HUDEP-2 (cell line): ENCODE measurements at regions not wholly inside any gene's neighbourhood (a gene's known extent, or its start where the extent isn't known, plus 50 kb on each side); places are given as distances from the start of the nearest gene placed in this dataset.

Experiments
- DNase-seq, 76 experiments: peaks; one replicate each; lab custom pipeline; 2025; ENCODE audit not compliant: unreplicated experiment in 76 of 76; lab: John Stamatoyannopoulos, UW

DNA sequence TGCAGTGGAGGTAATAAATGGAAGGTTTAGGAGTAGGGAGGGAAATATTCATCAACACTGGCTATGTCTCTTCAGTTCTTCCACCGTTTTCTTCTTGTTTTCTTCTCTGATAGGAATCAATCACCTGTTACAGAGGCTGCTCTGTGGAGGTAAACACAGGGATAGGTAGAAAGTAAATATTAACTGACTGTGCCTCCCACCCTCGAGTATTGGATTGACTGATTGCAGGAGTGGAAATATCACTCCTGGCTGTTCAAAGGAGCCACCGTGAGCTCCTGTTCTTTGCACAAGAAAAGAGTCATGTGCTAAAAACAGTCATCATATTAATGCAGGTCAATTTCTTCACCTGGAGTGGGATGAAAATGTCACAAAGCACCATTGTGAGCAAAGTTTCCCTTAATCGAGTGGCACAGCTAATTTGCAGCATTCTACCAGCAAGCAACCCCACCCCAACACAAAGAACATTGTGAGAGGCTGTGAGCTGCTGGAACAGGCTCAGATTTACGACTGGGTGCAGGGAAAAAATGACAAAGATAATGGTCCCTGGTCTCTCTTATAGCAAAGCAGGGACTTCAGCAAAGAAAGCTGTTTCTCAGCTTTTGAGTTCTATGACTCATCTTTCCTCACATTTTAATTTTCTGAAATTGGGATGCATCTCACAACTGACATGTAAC is 113.7 kb upstream of the TSPAN5 start:
- no peak for DNase-seq

DNA sequence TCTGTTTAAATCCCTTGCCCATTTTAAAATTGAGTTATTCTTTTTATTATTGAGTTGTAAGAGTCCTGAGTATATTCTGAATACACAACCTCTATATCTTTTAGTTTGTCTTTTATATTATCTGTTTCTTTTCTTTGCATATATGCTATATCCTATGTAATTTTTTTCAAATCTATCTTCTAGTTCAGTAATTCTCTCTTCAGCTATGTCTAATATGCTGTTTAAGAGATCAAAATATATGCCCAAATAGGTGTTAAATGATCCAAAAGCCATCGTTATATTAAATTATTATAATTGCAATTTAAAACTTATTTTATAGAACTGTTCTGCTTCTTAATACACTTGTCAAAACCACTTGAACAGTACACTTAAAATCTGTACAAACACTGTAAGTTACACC is 107.4 kb upstream of the TSPAN5 start:
- no peak for DNase-seq

DNA sequence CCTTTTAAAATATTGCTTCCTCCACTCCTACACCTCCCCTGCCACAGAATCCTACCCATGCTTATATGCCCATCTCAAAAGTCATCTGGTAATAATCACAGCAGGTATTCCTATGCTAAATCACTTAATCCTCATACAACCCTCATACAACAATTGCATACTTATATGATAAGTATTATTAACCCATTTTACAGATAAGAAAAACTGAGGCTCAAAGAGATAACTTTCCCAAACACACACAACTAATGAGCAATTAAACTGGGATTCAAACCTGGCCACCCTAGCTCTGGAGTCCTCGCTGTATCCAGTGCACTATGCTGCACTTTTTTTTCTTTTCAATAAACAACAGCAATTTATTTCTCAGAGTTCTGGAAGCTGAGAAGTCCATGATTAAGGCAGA is 99.8 kb upstream of the TSPAN5 start:
- no peak for DNase-seq

DNA sequence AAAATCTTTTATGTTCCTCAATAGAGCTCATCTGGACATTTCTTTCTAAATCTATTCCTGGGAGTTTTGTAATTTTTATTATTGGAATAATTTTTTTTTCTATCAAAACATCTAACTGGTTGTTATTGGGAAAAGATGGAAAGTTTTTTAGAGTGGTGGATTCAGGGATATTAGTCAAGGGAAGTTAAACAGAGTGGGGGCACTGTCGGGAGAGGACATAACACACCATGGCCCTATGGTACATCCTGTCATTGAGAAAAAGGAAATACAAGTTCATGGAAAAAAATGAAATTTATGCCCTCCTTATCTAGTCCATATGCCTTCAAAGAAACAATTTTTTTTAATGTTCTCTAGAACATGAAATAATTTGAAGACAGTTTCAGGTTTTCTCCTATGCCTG is 96.3 kb upstream of the TSPAN5 start:
- DNase-seq = no peak

DNA sequence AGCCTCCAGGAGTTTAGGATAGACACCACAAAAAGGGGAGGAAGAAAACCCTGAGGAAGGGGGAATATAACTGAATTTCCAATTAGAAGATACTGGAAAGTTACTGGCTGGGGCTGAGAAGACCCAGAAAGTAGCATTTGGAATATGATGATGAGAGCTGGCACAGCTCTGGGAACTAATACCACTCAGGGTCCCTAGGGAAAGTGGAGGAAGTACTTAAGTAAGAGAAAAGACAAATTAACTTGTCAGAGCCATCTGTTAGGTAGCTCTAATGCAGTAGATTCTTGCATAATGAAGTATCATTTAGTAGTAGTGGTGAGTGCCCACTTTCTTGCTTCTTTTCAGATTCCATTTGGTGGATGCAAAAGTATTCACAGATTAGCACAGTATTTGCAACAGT is 90.8 kb upstream of the TSPAN5 start:
- no peak for DNase-seq

DNA sequence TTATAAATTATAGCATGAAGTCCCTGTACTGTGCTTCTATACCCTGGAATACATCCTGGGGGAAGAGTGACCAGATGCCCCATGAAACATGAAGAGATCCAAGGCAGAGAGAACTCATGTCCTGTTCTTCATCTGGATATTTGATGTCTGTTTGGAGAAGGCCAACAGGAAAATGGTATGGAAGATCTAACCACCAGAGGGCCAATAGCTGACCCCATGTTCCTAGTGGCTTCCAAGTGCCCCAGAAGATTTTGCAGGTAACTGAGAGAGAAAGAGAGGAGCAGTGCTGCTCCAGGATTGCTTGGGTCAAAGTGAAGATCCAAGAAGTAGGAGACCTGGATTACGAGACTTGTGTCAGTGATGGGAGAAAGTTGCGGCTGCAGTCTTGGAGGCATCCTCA is 90.2 kb upstream of the TSPAN5 start:
- peak in 1 of 76 experiments; percentile 5 for DNase-seq

DNA sequence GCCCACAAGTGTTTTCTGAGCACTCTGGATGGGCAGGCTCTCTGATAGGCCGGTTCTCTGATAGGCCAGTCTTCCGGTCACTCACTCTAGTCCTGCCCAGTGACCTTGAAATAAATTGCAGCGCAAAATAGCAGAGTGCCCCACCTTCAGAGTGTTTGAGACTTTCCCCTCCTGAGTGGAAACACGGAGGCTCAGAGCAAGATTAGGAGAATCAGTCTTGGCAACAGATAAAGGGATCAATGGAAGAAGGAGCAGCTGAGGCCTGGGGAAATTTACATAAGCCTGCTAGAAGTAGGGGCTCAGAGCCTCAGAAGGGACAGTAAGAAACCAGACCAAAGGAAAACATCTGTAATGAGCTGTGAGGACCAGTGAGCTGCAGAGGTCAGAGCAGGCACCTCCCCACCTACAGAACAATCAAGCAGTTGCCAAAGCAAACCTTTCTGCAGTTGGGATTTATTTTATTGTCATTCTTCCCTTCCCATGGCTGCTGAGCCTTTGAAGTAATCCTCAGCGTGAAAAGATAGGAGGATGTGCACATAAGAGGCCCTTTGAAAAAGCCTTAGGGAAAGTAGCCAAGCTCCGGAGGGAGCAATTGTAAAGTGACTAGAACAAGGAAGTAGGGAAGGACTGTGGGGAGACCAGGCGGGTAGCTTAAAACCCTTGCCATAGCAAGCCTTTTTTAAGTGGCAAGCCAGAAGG is 89.1 kb upstream of the TSPAN5 start:
- DNase-seq = no peak

DNA sequence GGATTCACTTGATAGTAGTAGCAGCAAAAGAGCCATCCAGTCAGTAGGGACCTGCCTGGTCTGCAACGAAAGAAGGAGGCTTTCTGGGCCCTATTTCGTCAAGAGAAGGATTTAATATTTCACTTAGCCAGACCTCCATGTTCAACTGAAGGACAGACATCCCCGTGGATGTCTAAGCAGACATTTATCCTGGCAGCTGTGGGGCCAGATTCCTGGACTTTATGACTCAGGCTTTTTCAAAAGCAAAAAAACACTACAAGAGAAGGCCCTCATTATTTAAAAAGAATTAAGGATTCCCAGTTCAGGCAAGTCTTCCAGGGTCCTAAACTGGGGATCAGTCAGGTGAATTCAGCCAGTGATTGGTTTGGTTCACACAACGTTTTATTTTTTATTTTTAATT is 88.5 kb upstream of the TSPAN5 start:
- DNase-seq = no peak

DNA sequence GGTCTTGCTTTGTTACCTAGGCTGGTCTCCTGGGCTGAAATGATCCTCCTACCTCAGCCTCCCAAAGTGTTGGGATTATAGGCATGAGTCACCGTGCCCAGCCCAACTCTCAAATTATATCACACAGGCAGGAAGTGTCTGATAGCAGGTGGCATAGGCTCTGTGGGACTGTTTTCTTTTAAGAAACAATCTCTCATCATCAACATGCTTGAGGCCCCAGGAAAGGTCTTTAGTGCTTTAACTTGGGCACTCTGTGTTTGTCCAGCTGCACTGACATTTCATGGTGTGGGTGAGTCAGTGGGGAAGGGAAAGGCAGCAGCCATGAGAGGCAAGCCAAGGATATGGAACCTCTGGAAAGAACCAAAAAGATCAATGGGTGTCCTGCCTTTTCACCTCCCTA is 88.1 kb upstream of the TSPAN5 start:
- DNase-seq = no peak

DNA sequence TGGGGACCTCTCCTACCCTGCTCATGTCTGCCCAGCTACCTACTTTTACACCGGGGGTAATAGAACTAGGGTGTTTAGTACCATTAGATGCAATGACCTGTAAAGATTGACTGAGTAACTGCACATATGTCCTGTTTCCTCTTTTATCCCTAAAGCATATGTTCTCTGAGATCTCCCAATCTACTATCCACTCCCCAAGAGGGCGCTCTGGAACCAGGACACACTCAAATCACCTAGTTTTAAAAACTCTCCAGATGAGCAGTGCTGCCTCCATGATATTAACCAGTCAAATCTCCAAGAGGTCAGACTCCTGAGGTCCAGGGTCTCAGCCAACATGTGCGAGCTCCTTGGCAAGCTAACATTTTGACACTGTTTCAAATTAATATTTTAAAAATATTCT is 87.0 kb upstream of the TSPAN5 start:
- DNase-seq = peak in 41 of 76 experiments; percentile 1 to 52 (median 9)

DNA sequence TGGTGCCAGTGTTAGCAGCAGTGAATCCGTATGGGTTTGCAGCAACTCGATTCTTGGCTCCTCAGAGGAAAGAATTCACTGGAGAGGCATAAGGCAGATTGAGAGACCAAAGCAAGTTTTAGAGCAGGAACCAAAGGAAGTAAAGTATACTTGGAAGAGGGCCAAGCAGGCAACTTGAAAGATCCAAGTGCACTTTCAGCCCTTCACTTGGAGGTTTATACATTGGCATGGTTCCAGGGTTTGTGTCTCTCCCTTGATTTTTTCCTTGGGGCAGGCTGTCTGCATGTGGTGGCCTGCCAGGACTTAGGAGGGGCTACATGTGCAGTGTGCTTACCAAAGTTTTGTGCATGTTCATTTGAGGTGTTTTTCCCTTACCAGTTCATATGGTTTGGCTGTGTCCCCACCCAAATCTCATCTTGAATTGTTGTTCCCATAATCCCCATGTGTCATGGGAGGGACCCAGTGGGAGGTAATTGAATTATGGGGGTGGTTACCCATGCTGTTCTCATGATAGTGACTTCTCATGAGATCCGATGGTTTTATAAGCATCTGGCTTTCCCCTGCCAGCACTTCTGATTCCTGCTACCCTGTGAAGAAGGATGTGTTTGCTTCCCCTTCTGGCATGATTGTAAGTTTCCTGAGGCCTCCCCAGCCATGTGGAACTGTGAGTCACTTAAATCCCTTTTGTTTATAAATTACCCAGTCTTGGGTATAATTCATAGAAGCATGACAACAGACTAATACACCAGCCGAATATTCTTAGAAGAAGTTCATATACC is 86.2 kb upstream of the TSPAN5 start:
- DNase-seq = no peak

DNA sequence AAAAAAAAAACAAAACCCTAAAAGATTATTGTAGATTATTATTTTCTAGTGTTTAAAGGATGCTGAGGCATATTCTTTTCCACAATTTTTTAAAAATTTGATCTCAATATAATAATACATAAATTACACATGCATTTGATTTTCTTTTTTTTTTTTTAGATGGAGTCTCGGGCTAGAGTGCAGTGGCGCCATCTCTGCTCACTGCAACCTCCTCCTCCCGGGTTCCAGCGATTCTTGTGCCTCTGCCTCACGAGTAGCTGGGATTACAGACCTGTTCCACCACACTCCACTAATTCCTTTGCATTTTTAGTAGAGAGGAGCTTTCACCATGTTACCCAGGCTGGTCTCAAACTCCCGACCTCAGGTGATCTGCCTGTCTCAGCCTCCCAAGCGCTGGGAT is 83.5 kb upstream of the TSPAN5 start:
- DNase-seq = no peak

DNA sequence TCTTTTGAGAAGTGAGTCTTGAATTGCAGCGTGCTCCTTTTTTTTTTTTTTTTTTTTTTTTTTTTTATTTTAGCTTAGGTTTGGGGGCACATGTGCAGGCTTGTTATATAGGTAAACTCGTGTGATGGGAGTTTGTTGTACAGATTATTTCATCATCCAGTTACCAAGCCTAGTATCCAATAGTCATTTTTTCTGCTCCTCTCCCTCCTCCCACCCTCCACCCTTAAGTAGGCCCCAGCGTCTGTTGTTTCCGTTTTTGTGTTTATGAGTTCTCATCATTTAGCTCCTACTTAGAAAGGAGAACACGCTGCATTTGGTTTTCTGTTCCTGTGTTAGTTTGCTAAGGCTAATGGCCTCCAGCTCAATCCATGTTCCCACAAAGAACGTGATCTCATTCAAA is 81.3 kb upstream of the TSPAN5 start:
- no peak for DNase-seq

DNA sequence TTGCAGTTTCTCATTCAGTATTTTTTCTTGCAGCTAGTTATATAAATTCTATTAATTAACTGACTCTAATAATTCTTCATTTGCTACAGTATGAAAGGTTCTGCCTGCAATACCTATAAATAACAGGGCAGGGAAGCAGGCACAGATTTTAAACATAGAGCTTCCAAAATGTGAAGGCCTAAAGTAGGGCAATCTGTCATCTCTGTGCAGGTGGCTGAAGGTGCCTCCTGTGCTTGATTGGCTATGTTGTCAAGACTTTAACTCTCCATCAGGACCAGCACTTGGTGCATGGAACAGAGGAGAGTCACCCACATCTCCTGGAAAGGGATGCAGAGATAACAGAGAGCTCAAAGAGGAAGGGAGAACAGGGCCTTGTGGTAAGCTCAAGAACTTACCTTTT is 75.2 kb upstream of the TSPAN5 start:
- no peak for DNase-seq

DNA sequence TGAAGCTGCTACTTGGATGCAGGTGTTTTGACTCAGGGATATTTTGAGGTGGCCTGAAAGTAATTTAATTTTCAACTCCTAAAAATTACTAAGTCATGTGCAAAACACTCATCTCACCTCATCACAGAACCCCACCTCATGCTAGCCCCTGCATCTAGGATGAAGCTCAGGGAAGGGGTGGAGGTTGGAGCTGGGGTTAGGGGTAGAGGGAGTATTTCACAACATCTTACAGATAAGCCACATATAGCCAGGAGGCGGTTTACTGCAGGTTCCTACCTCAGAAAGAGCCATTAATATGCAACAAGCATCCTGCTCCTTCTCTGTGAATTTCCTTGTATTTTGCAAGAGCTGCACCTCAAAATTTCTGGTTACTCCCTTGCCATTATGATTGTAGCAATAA is 70.5 kb upstream of the TSPAN5 start:
- DNase-seq = no peak

DNA sequence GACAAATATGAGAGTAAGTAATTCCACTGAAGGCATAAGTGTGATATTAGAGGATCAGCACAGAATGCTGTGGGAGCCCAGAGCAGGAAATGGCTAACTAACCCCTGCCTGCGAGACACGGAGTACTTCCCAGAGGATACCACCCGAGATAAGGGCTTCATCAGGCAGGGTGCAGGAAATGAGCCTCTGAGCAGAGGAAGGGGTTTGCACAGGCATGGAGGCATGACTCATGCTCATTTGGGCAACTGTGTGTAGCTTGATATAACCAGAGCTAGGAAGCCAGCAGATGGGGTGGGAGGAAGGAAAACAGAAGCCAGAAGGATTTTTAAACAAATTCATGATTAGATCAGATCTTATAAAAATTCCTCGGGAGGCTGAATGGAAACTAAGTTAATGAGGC is 70.0 kb upstream of the TSPAN5 start:
- peak in 1 of 76 experiments; percentile 3 for DNase-seq

DNA sequence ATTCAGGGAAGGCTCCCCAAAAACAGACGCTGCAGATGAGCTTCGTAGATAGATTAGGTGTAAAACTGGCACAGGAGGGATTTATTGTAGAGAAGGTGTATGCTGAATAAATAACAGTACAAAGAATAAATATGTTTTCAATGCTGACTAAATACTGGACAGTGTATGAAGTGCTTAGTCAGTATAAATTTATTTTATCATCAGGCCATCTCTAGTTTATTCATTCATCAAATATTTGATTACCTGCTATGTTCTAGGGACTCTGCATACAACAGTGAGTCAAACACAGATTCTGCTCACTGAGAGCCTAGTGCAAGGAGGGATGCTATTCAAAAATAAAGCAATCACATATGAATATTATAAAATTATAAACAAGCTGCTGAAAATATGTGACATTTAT is 63.6 kb upstream of the TSPAN5 start:
- no peak for DNase-seq

DNA sequence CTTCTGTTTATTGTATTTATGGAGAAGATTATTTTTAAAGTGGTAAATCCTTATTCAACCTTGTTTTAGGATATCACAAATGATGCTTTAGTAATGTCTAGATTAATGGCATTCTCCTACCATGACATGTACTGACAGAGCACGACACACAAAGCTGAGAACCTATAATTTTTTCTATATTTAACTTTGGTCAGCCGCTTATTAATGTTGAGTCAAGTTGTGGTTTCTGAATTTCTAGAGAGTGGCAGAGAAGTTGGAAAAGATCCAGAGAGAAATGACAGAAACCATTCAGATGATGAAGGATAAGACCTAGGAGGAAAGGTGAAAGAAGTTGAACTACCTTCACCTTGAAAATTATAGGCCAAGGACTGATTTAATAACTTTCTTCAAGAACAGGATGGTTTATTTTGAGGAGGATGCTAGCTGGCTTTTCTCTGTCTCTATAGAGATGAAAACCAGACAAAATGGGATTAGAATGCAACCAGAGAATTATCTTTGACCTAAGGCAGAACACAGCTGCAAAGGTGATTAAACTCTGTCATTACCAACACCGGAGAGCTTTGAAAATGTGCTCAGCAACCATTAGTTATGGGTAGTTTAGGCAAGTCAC is 62.6 kb upstream of the TSPAN5 start:
- no peak for DNase-seq

DNA sequence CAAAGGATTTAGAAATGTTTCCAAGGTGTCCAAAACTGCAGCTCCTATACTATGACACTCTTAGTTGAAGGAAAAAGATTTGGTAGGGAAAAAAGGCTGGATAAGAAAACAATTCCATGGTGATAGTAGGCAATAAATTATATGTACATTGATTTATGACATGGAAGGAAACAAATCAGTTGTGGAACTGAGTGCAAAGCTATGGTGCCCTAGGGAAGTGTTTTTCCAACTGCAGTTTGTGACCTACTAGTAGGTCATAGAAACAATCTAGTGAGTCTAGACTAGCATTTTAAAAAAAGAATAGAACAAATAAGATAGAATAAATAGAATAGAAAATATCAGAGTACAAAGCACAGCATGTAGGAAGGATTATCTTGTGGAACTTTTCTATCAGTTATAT is 58.4 kb upstream of the TSPAN5 start:
- DNase-seq = no peak

DNA sequence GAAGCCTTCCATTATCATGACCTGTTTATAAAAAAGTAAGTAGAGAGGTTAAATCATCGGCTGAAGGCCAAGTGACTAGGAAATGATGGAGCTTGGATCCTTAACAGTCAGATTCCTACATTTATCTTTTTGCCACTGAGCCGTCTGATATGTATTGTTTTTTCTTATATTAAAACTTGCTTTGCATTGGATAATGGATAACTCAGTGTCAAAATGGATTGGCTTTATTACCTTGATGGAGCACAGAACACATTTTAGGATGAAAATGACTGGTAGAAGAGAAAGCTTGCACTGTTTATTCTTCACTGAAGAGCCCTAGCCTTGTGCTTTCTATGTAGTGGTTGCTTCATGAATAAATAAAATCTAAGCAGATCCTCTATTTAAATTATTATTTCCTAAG is 54.2 kb upstream of the TSPAN5 start:
- DNase-seq = no peak

DNA sequence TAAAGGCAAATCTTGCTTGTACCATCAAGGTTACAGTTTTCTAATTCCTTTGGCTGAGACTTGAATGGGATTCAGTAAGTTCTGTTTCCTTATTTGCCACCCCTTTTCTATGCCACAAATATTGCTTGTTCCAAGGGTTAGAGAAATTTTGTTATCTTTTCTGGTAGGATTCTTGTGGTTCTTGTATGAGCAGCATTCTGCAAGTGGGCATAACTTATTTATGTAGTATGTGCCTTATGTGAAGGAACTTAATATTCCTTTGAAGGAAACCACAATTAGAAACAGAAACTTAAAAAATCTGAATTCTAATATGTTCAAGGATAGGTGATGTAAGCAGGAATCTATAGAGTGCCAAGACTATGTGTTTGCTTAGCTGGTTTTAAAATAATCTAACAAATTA is 53.1 kb upstream of the TSPAN5 start:
- DNase-seq = no peak

DNA sequence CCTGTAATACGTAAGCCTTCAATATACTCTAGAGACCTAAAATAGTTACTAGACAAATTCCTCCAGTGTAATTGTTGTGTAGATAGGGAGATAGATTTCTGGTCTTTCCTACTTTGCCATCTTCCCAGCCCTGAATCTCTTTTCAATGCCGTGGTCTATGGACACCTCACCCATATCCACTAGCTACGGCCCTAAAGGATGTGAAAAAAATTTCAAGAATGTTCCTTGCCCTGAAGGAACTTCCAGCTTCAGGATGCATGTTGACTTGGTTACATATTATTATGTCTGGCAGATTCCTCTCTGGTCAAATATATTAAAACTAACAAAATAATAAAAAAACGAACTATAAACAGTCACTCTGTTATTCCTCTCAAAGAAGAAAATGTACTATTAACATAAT is 52.4 kb upstream of the TSPAN5 start:
- no peak for DNase-seq
